A673 (cell line): ENCODE measurements at regions not wholly inside any gene's neighbourhood (a gene's known extent, or its start where the extent isn't known, plus 50 kb on each side); places are given as distances from the start of the nearest gene placed in this dataset.

Experiments used
- CTCF ChIP-seq: fragments of 300-800, 200-600 bp; sonication (generic); conservative IDR thresholded peaks from 2 replicates; pipeline ENCODE4 v1.5.1; 2017; ENCODE audit warnings: low read depth, mild to moderate bottlenecking, antibody characterized with exemption, low read length, moderate library complexity, mixed read lengths
- EZH2 ChIP-seq: fragments of 200-600 bp; sonication (generic); IDR thresholded peaks from 2 replicates; pipeline ENCODE4 v1.6.1; 2017; ENCODE audit warnings: borderline replicate concordance, low read depth, mild to moderate bottlenecking, mixed read lengths, antibody characterized with exemption, low read length; ENCODE audit not compliant: poor library complexity, severe bottlenecking

- TF ChIP-seq CTCF (no peak), EZH2 (no peak)
These were observed 177.1 kb downstream of the BRD1 start for GRCh38 chr22:49650336-49651241.
